Dedifferentiated amniotic fluid mesenchymal stem cell (primary cell): ENCODE measurements at regions not wholly inside any gene's neighbourhood (a gene's known extent, or its start where the extent isn't known, plus 50 kb on each side); places are given as distances from the start of the nearest gene placed in this dataset.
"Not testable (repeated sequence)": the region's sequence is repeated elsewhere in the genome, so short reads cannot be mapped to it uniquely, and the experiment has no call there.

Experiments
- DNase-seq: peaks from one replicate; pipeline ENCODE4 v3.0.0-alpha.2; 2016; ENCODE audit errors: extremely low spot score

GRCh38 chr7:101708223-101708622 is 79.1 kb upstream of the MYL10 start:
- no peak for DNase-seq

- DNase-seq = no peak
Measured at GRCh38 chr7:101712652-101713051, 83.6 kb upstream of the MYL10 start.

GRCh38 chr7:101714097-101714496 is 85.0 kb upstream of the MYL10 start:
- no peak for DNase-seq

GRCh38 chr7:101717628-101718357 is 88.7 kb upstream of the MYL10 start:
- peak; percentile 33 for DNase-seq

GRCh38 chr7:101718363-101719122 is 89.4 kb upstream of the MYL10 start:
- no peak for DNase-seq

- DNase-seq = no peak
Measured at GRCh38 chr7:101719123-101719470, 90.0 kb upstream of the MYL10 start.

- no peak for DNase-seq
Measured at GRCh38 chr7:101720324-101720723, 91.2 kb upstream of the MYL10 start.

- DNase-seq = no peak
Measured at GRCh38 chr7:101722247-101722646, 93.2 kb upstream of the MYL10 start.

GRCh38 chr7:101723835-101724234 is 93.6 kb upstream of the CUX1 start:
- no peak for DNase-seq

DNA sequence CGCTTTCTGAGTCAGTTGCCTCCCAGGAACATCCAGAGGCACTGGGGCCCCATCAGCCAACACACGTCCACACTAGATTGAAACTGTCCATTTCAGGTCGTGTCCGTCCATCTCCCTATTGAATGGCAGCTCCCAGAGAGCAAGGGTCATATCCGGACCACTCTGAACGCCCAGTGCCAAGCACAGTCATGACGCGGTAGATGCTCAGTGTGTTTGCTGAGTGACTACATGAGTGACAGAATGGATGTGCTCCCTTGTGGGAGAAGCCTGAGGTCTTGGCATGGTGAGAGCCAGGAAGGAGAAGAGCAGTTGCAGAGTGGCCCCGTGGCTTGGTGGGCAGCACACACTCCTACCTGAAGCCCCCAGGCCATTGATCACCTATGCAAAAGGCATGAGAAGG is 92.5 kb upstream of the CUX1 start:
- no peak for DNase-seq

- DNase-seq = no peak
Measured at GRCh38 chr7:101725921-101726320, 91.5 kb upstream of the CUX1 start.

DNA sequence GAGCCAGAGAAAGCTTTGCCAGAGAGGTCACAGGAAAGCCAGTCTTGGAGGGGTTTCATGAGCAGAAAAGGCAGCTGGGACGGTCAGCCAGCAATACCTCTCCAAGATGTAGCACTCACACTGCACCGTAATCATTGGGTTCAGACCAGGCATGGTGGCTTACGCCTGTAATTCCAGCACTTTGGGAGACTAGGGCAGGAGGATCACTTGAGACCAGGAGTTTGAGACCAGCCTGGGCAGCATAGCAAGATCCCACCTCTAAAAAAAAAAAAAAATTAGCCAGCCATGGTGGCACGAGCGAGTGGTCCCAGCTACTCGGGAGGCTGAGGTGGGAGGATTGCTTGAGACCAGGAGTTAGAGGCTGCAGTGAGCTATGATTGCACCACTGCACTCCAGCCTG is 90.2 kb upstream of the CUX1 start:
- DNase-seq = no peak

GRCh38 chr7:101728128-101728527 is 89.3 kb upstream of the CUX1 start:
- DNase-seq = no peak

DNA sequence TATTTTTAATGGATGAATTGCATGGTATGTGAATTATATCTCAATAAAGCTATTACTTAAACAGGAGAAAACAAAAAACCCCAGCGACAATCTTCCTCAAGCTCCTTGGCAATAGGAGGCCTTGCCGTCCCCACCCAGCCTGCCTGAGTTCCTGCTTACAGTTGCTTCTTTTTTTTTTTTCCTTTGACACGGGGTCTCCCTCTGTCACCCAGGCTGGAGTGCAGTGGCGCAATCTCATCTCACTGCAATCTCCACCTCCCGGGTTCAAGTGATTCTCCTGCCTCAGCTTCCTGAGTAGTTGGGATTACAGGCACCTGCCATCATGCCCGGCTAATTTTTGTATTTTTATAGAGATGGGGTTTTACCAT is 88.6 kb upstream of the CUX1 start:
- DNase-seq = not testable (repeated sequence)

DNA sequence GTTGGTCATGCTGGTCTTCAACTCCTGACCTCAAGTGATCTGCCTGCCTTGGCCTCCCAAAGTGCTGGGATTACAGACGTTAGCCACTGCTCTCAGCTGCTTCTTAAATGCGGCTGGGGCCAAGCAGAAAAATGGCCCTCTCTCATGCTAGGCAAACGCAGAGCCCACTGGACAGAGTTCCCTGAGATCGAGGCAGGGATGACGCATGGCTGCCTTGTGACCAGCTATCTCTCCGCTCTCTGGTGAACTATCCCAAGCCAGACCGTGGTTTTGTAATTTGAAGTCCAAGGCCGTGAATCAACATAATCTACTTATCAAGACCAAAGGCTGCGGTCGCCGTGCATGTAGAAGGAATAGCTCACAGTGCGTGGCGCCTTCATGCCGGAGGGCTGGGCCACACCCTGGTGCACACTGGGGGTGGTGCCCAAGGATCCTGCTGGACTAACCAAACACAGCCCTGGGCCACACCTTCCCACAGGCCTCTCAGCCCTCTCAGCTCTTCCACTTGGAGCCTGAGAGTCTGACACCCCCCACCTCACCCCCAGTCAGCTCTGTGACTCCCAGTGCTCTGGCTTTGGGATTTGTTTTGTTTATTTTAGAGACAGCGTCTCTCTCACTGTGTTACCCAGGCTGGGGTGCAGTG is 88.1 kb upstream of the CUX1 start:
- no peak for DNase-seq

DNA sequence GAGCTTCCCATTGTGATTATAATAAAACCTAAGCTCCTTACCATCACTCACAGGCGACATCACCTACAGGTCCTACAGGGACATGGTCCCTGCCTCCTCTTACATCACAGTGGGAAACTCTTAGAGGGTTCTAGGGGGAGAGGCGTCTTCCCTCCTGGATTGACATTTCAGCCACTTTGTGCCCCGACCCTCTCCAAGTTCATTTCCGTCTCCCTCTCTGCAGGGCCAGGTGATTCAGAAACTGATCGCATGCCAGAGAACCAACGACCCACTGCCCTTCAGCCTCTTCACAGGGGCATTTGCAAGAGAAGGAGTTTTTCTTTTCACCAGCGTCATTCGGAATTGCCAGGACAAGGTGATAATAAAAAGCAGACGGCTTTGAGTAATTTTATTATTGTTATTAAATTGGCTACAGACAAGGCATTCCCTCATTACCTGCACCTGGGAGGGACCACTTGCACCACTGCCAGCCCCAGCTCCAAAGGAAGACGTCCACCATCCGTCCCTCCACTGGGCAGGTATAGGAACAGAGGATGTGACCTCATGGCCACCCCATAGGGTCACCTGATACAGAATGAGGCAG is 85.8 kb upstream of the CUX1 start:
- no peak for DNase-seq

GRCh38 chr7:101733713-101734475 is 83.5 kb upstream of the CUX1 start:
- DNase-seq = peak; percentile 26

DNA sequence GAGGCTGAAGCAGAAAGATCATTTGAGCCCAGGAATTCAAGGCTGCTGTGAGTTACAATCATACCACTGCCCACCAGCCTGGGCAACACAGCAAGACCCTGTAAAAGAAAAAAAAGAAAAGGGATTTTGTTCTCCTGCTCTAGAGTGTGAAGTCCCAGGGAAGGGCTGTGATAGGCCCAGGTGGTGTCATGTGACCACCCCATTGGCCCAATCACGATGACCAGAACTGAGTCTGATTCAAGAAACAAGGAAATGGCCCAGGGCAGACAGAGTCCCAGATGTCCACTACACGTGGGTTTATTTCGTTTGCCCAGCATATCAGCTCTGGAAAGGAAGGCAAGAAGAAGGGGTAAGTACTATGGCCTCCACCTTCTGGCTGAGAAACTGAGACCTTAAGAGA is 81.3 kb upstream of the CUX1 start:
- no peak for DNase-seq

DNA sequence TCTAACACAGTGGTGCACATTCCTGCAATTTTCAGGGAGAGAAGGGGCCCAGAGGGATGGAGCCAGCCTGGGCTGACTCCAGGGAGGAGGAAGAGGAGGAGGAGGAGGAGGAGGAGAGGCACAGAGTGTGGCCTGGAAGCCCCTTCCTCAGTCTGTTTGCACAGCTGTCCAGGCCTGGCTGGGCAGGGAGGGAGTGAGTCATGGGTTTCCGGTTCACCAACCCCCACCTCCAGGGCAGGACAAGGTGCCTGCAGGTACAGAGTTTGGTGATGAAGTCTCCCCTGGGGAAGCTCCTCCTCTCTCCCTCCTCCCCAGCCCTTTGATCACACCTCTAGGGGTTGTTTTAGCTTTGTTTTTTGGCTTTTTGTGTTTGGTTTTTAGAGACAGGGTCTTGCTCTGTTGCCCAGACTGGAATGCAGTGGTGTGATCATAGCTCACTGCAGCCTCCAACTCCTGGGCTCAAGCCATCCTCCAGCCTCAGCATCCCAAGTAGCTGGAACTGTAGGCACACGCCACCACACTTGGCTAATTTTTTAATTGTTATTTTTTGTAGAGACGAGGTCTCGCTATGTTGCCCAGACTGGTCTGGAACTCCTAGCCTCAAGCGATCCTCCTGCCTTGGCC is 77.5 kb upstream of the CUX1 start:
- DNase-seq = no peak

- no peak for DNase-seq
Measured at GRCh38 chr7:101740981-101741725, 76.3 kb upstream of the CUX1 start.
